Muscle of leg (tissue), 3 donors: ENCODE measurements at regions not wholly inside any gene's neighbourhood (a gene's known extent, or its start where the extent isn't known, plus 50 kb on each side); places are given as distances from the start of the nearest gene placed in this dataset.
"Not testable (repeated sequence)": the region's sequence is repeated elsewhere in the genome, so short reads cannot be mapped to it uniquely, and the experiment has no call there.

Experiments used
- DNase-seq: peaks from one replicate; pipeline ENCODE4 v3.0.0; 2013
- H3K27ac ChIP-seq: one replicate; pipeline ENCODE4 v1.5.1; 2013; ENCODE audit warnings: mild to moderate bottlenecking, low read length, control low read depth
- H3K27me3 ChIP-seq: one replicate; pipeline ENCODE4 v1.6.1; 2013; ENCODE audit warnings: low read length; ENCODE audit not compliant: control insufficient read depth, insufficient read depth
- H3K36me3 ChIP-seq: one replicate; pipeline ENCODE4 v1.6.1; 2013; ENCODE audit warnings: low read length; ENCODE audit not compliant: control insufficient read depth, insufficient read depth
- H3K4me1 ChIP-seq: one replicate; pipeline ENCODE4 v1.6.1; 2013; ENCODE audit warnings: low read length; ENCODE audit not compliant: control insufficient read depth, insufficient read depth
- H3K4me3 ChIP-seq: one replicate; pipeline ENCODE4 v1.5.1; 2013; ENCODE audit warnings: low read length, control low read depth
- H3K9me3 ChIP-seq: replicated peaks from 2 replicates; pipeline ENCODE4 v1.6.1; 2013; ENCODE audit warnings: low read depth, low read length; ENCODE audit not compliant: control insufficient read depth
- WGBS: methylation state at CpG from one replicate; pipeline ENCODE4 v1.1.5; 2013; ENCODE audit warnings: missing lambda C conversion rate; ENCODE audit not compliant: insufficient coverage; 5-methylcytosine and 5-hydroxymethylcytosine counted together

DNA sequence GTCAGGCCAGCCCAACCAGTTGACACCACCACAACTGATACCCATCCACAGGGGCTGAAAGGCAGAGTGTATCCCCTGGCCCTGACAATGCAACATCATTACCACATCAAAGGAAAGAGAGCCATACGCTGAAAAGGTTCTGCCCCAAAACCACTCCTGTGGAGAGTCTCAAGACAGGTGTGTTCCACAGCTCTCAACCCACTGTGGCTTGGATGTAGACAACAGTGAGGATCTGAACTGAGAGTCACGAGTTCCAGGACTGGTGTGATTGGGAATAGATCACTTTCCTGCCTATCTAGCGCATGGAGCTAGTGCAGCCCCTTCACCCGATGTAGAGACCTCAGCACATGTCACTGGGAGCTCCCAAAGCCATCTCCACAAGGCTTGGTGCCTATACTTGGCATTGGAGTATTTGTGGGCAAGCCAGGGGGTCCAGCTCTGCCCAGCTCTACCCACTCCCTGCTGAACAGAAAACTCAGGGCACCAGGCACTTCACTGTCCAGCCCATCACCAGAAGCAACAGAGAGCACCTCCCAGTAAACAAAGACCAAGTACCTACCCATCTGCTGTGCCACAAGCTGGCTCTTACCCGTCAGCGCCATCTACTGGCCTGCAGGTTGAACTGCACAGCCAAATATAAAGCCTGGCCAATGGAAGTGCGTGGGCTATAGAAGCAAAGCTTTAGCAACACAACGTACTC is 579.5 kb downstream of the UQCRFS1 start:
- Histone ChIP-seq H3K27me3 (no peaks in the 10 kb centered on the region), H3K27ac (no peak overlapping the region), H3K36me3 (no peaks in the 10 kb centered on the region), H3K4me1 (no peaks in the 10 kb centered on the region), H3K9me3 (no peaks in the 10 kb centered on the region), H3K4me3 (no peak overlapping the region)
- peak; percentile 27 for DNase-seq
- WGBS, result 85% methylated on average over 3 of the region's 8 CpGs

GRCh38 chr19:28632371-28633080 is 580.4 kb downstream of the UQCRFS1 start:
- DNase-seq, result no peak
- Histone ChIP-seq H3K27ac (no peak overlapping the region), H3K4me3 (no peak overlapping the region), H3K9me3 (no peaks in the 10 kb centered on the region), H3K4me1 (no peaks in the 10 kb centered on the region), H3K27me3 (no peaks in the 10 kb centered on the region), H3K36me3 (no peaks in the 10 kb centered on the region)
- 40% methylated on average over 1 of the region's 7 CpGs for WGBS

- no peak for DNase-seq
- Histone ChIP-seq H3K36me3 (no peaks in the 10 kb centered on the region), H3K9me3 (no peaks in the 10 kb centered on the region), H3K4me1 (no peaks in the 10 kb centered on the region), H3K27me3 (no peaks in the 10 kb centered on the region), H3K27ac (no peak overlapping the region), H3K4me3 (no peak overlapping the region)
- 84% methylated on average over 2 of the region's 6 CpGs for WGBS
These were observed 581.0 kb downstream of the UQCRFS1 start for GRCh38 chr19:28631961-28632360.

DNA sequence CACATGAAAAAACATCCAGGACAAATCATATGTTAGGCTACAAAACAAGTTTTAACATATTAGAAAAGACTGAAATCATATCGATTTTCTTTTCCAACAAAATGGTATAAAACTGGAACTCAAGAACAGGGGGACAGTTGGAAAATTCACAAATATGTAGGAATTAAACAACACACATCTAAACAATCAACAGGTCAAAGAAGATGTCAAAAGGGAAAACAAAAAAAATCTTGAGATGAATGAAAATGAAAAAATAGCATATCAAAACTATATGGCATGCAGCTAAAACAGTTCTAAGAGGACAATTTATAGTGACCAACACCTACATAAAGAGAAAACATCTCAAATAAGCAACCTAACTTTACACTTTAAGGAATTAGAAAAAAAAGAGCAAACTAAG is 585.3 kb downstream of the UQCRFS1 start:
- Histone ChIP-seq H3K27ac (no peak overlapping the region), H3K9me3 (no peaks in the 10 kb centered on the region), H3K4me1 (no peaks in the 10 kb centered on the region), H3K27me3 (no peaks in the 10 kb centered on the region), H3K4me3 (no peak overlapping the region), H3K36me3 (no peaks in the 10 kb centered on the region)
- no peak for DNase-seq
- WGBS, result no CpG with 5 or more reads among the region's 1 CpG

DNA sequence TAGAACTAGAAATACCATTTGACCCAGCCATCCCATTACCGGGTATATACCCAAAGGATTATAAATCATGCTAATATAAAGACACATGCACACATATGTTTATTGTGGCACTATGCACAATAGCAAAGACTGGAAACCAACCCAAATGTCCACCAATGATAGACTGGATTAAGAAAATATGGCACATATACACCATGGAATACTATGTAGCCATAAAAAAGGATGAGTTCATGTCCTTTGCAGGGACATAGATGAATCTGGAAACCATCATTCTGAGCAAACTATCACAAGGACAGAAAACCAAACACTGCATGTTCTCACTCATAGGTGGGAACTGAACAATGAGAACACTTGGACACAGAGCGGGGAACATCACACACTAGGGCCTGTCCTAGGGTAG is 586.5 kb downstream of the UQCRFS1 start:
- not testable (repeated sequence) for DNase-seq

DNA sequence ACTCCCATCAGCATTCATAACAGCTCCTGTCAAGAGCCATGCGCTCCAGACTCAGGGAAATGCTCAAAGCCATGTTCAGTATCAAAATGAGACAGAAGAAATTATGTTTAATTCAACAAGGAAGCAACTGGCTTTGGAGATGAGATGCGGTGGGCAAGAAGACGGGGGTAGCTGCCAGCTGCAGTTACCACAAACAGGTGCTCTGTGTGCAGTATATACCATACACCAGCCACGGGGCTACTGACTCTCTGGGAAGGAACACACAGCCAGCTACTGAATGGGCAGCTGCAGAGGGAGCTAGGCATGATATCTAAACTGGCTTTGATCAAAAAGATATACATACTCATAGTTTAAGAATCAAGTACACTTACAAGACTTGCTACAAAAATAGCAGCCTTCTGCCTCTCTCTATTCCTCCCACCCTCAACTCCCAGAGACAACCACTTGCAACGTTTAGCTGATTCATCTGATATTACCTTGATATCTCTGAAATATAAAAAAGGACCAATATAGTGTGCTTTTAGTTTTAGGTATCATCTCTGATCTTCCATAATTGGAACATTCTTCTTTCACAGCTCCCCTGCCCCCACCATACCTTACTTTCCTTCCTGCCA is 593.0 kb downstream of the UQCRFS1 start:
- no peak for DNase-seq
- H3K27ac ChIP-seq, result no peak overlapping the region
- H3K4me1 ChIP-seq, result no peaks in the 10 kb centered on the region
- H3K9me3 ChIP-seq, result peaks cover 2% of the 10 kb centered on the region
- H3K27me3 ChIP-seq, result no peaks in the 10 kb centered on the region
- no peaks in the 10 kb centered on the region for H3K36me3 ChIP-seq
- no peak overlapping the region for H3K4me3 ChIP-seq
- WGBS, result 90% methylated on average over 2 of the region's 5 CpGs

More for the DNA sequence above, 586.5 kb downstream of the UQCRFS1 start:
- not testable (repeated sequence) for H3K36me3 ChIP-seq, H3K9me3 ChIP-seq, H3K4me1 ChIP-seq, H3K27ac ChIP-seq, H3K27me3 ChIP-seq, H3K4me3 ChIP-seq
- no CpG with 5 or more reads among the region's 2 CpGs for WGBS

- H3K27me3 ChIP-seq, result no peaks in the 10 kb centered on the region
- H3K4me3 ChIP-seq, result no peak overlapping the region
- no peaks in the 10 kb centered on the region for H3K36me3 ChIP-seq
- H3K4me1 ChIP-seq, result no peaks in the 10 kb centered on the region
- H3K27ac ChIP-seq, result no peak overlapping the region
- H3K9me3 ChIP-seq, result peaks cover 2% of the 10 kb centered on the region
- WGBS, result no CpG with 5 or more reads among the region's 4 CpGs
- no peak for DNase-seq
These were observed 594.4 kb downstream of the UQCRFS1 start for GRCh38 chr19:28618504-28618903.

DNA sequence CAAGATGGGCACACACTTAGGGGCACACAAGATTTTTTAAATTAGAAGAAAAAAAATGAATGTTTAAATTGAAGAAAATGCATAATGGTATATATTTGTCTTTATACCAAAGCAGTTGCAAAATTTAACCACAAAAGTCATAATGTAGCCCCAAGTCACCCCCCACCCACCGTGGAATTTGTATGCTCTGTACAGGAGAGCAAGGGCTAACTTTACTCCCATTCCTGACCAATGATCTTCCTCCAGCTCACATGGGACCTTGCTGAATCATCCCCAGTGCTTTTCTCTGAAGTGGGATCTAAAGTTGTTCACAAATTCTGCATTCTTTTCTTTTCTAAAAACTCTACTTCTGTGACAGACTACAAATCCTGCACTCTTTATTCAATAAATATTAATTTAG is 597.0 kb downstream of the UQCRFS1 start:
- Histone ChIP-seq H3K27me3 (no peaks in the 10 kb centered on the region), H3K9me3 (peaks cover 2% of the 10 kb centered on the region), H3K4me3 (no peak overlapping the region), H3K27ac (no peak overlapping the region), H3K36me3 (no peaks in the 10 kb centered on the region), H3K4me1 (no peaks in the 10 kb centered on the region)
- no CpG with 5 or more reads among the region's 1 CpG for WGBS
- DNase-seq, result no peak

DNA sequence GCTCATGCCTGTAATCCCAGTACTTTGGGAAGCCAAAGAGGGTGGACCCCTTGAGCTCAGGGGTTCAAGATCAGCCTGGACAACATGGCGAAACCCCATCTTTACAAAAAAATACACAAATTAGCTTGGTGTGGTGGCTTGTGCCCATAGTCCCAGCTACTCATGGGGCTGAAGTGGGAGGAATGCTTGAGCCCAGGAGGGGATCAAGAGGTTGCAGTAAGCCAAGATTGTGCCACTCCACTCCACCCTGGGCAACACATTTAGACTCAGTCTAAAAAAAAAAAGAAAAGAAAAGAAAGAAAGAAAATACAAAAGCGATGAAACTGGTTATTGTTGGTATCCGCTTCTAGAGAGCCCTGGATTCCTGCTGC is 597.4 kb downstream of the UQCRFS1 start:
- no CpG with 5 or more reads among the region's 3 CpGs for WGBS
- Histone ChIP-seq H3K36me3 (no peaks in the 10 kb centered on the region), H3K27me3 (no peaks in the 10 kb centered on the region), H3K9me3 (peaks cover 2% of the 10 kb centered on the region), H3K4me1 (no peaks in the 10 kb centered on the region), H3K4me3 (no peak overlapping the region), H3K27ac (no peak overlapping the region)
- DNase-seq, result no peak

DNA sequence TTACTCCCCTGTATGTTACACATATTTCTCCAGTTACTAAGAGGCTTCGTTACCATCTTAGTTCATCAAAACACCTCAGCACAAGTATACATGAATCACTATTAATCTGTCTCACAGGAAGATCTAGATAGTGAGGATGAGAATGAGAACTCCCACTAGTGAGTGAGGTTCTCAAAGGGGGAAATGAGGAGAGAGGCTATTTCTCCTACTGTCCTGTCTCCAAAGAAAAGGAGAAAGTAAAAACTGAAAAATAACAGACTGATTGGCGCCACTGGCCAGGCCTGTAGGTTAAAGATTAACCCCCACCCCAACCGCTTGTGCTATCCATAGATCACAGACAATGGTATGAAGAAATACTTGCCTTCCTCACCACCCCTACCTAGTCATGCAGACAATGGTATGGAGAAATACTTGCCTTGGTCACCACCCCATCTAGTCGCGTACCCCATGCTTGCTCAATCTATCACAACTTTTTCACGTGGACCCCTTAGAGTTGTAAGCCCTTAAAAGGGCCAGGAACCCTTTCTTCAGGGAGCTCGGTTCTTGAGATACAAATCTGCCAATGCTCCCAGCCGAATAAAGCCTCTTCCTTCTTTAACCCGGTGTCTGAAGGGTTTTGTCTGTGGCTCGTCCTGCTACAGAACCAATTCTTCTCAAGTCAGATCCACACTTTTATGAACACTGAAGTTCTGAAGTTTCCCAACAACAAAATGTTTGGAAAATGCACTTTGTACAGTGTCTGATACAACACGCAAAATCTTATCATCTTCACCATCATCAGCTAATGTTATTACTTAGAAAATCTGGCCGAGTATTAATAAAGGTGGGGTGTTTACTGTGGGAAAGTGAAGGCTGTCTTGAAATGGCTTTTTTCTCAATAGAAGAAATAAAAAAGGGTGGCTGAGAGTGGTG is 598.1 kb downstream of the UQCRFS1 start:
- Histone ChIP-seq H3K9me3 (peaks cover 2% of the 10 kb centered on the region), H3K27me3 (no peaks in the 10 kb centered on the region), H3K4me3 (no peak overlapping the region), H3K4me1 (no peaks in the 10 kb centered on the region), H3K27ac (no peak overlapping the region), H3K36me3 (no peaks in the 10 kb centered on the region)
- DNase-seq, result no peak
- 92% methylated on average over 7 of the region's 12 CpGs for WGBS
